GM12878 (cell line): ENCODE measurements at regions not wholly inside any gene's neighbourhood (a gene's known extent, or its start where the extent isn't known, plus 50 kb on each side); places are given as distances from the start of the nearest gene placed in this dataset.

Experiments
- ATF2 ChIP-seq: IDR thresholded peaks from 2 replicates; pipeline ENCODE4 v1.6.1; 2012; ENCODE audit warnings: low read length, inconsistent platforms
- BCLAF1 ChIP-seq: fragments of 450-650 bp; IDR thresholded peaks from 2 replicates; pipeline ENCODE4 v1.6.1; 2017; ENCODE audit warnings: antibody characterized with exemption, mild to moderate bottlenecking, moderate library complexity
- CUX1 ChIP-seq: IDR thresholded peaks from 2 replicates; pipeline ENCODE4 v1.6.1; 2012; ENCODE audit warnings: improper control_type of control experiment, low read depth, low read length; ENCODE audit not compliant: insufficient replicate concordance
- EED ChIP-seq: sonication (generic); IDR thresholded peaks from 2 replicates; pipeline ENCODE4 v1.6.1; 2016; ENCODE audit warnings: antibody characterized with exemption, low read depth
- EP300 ChIP-seq, 2 experiments: fragments of 150-350 bp in 1 of 2; IDR thresholded peaks; 2 replicates each; pipeline ENCODE4 v1.6.1; 2011 to 2012; ENCODE audit warnings: low read depth in 2 of 2, low read length in 2 of 2, borderline replicate concordance in 1 of 2, improper control_type of control experiment in 1 of 2, inconsistent platforms in 1 of 2; ENCODE audit not compliant: control insufficient read depth in 1 of 2
- HSF1 ChIP-seq: fragments of 150-350 bp; IDR thresholded peaks from 2 replicates; pipeline ENCODE4 v1.6.1; 2014; ENCODE audit warnings: mild to moderate bottlenecking, low read depth, low read length
- IRF3 ChIP-seq: fragments of 450-650 bp; IDR thresholded peaks from 2 replicates; pipeline ENCODE4 v1.6.1; 2014; ENCODE audit warnings: mild to moderate bottlenecking
- JUND ChIP-seq: IDR thresholded peaks from 2 replicates; pipeline ENCODE4 v1.6.1; 2012; ENCODE audit warnings: low read depth, mild to moderate bottlenecking, low read length, improper control_type of control experiment, moderate library complexity
- NFXL1 ChIP-seq: fragments of 450-650 bp; IDR thresholded peaks from 2 replicates; pipeline ENCODE4 v1.6.1; 2017; ENCODE audit warnings: antibody characterized with exemption, mild to moderate bottlenecking, borderline replicate concordance
- PML ChIP-seq: IDR thresholded peaks from 2 replicates; pipeline ENCODE4 v1.6.1; 2012; ENCODE audit warnings: low read length, inconsistent platforms
- SKIL ChIP-seq: fragments of 450-650 bp; IDR thresholded peaks from 2 replicates; pipeline ENCODE4 v1.6.1; 2017; ENCODE audit warnings: mild to moderate bottlenecking, low read depth, inconsistent platforms; ENCODE audit not compliant: poor library complexity, severe bottlenecking
- TBL1XR1 ChIP-seq: IDR thresholded peaks from 2 replicates; pipeline ENCODE4 v1.6.1; 2012; ENCODE audit warnings: low read depth, low read length, improper control_type of control experiment

- TF ChIP-seq SKIL: peak; percentile 88
- TF ChIP-seq EP300 (IDR thresholded peaks at IDR 0.05; ENCODE audit: borderline replicate concordance in 1 of 2, control insufficient read depth in 1 of 2, low read depth in 2 of 2, low read length in 2 of 2): peak; percentile 77 to 79; a peak in 3 of 4 replicates
- no peak for TF ChIP-seq CUX1
- peak; percentile 40; the same call in 1 of the 2 replicates for TF ChIP-seq PML
- peak; percentile 67; the same call in 1 of the 2 replicates for TF ChIP-seq TBL1XR1
- no peak for TF ChIP-seq NFXL1
- TF ChIP-seq JUND: no peak
- no peak for TF ChIP-seq IRF3
- peak; percentile 82; the same call in 1 of the 2 replicates for TF ChIP-seq ATF2
- no peak for TF ChIP-seq BCLAF1
- no peak for TF ChIP-seq HSF1
- peak; percentile 91 for TF ChIP-seq EED
These were observed 157.1 kb upstream of the LNX1 start (continued) for GRCh38 chr4:53748328-53748772.
